ENCODE measurements at regions not wholly inside any gene's neighbourhood (a gene's known extent, or its start where the extent isn't known, plus 50 kb on each side); places are given as distances from the start of the nearest gene placed in this dataset.

DNA sequence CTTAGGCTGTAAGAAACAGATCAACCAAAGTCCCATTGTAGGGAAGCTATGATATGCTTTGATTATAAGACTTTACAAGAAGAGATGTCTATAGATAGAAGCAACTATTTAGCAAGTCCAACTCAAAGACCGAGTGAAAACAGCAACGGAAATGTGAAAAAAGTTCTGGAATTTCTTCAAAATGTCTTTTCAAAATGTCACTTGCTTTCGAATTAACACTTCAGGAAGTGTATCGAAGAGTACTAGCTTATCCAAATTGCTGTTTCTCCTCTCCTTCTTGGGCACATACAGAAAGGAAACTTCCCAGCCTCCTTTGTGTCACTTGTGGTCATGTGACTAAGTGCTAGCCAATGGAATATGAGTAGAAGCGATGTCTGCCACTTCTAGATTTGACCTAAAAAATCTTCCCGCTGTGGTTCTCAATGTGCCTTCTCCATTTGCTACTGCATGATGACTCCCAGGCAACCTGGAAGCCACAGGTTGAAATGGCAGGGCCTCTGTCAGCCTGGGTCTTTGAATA, 89.9 kb downstream of the TSEN15 start:
- no peak for DNase-seq

GRCh38 chr1:184143449-184143848, 91.9 kb downstream of the TSEN15 start:
- DNase-seq = no peak

DNA sequence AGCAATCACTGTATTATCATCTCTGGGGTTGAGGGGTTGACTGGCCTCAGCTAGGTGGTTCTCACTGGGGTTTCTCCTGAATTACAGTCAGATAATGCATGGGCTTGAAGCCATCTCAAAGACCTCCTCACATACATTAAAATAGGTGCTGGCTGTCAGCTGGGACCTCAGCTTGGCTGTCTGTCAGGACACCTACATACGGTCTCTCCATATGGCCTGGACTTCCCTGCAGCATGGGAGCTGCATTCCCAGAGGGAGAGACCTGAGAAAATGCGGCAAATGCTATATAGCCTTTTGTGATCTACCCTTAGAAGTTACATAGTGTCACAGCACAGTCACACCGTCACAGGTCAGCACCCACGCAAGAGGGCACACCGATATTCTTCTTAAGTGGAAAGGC, 93.6 kb downstream of the TSEN15 start:
- no peak for DNase-seq

DNA sequence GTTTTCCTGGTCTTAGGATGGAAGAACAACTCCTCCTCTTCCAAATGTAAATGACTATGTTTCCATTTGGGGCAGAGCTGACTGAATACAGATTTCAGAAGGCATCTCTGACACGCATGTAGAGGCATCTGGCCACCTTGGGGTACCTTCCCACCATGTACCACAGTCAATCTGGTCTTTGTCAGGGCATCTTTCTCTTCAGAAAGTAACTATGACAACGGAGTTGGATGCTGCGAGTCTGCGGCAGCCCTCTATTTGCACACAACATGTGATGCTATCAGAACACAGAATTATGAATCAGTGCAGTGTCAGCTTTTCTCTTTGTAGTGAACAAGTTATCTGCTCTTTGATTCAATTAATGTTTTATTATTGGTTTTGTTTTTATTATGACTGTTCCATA, 94.7 kb downstream of the TSEN15 start:
- DNase-seq = no peak

DNA sequence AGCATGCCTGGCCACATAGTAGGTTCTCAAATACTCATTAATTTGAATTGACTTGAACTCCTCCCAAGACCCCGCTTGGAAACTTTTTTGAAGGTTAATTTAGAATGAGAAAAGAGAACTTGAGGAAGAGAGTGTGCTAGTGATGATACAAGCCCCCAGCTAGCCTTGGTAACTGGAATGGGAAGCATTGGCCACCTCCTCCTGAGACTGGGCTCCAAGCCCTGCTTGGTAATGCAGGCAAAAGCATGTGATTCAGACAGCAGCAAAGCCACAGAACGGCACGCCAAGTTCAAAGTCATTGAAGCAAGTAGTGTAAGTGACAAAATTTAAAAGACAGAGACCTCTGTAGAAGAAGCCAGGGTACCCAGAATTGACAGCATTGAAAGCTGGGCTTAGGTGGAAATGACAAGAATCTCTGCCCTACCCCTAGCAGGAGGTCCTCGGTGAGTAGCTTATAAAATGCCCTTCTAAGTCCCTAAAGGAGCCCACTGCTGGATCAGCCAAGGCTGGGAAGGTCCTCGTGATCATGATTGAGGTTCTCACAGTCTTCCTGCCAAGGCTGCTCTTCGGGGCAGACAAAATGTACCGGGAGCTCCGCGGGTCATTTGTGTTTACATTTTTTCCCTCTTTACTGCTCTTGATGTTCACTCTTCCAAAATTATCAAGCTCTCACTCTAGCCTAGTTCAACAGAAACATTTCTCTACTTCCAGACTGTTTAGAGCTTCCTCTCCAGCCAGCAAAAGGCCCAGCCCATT, 99.4 kb downstream of the TSEN15 start:
- no peak for DNase-seq

DNA sequence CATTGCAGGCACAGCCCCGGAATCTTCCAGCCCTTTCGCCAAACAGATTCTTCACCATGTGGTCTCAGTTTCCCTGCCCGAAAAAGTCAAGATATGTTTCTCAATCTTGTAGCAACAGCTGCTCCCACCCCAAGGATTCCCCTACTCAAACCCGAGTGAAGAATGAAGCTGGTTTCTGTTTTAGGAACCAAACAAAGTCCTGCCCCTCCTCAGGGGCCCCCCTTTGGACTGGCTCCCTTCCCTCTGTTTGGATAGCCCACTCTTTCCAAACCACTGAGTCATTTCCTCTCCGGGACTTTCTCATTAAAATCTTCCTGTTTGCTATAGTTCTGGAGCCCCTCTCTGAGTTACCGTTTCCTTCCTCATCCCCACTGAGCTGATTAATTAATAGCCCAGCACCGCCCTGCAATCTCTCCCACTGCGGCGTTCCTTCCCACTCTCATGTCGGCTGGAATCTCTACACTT, 100.9 kb downstream of the TSEN15 start:
- DNase-seq = no peak

- no peak for DNase-seq
These were observed 101.4 kb downstream of the TSEN15 start for GRCh38 chr1:184152974-184153373.

- DNase-seq = no peak
These were observed 102.2 kb downstream of the TSEN15 start for GRCh38 chr1:184153731-184154130.

GRCh38 chr1:184156521-184157393, 105.2 kb downstream of the TSEN15 start:
- no peak for DNase-seq

DNA sequence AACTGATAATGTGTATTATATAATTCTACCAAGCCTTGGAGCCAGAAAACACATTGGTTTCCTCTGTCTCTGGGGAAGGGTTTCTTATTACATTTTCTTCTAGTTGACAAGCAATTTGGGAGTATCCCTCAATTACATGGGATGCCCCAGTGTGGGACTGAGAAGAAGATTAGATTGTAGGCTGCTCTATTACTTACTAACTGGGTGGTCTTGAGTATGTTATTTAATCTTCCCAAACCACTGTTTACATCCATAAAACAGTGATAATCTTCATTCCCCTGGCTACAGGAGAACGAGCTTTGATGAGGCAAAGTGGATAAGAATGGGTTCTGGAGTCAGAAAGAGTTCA, 105.8 kb downstream of the TSEN15 start:
- DNase-seq = no peak

- no peak for DNase-seq
These were observed 107.6 kb downstream of the TSEN15 start for GRCh38 chr1:184158896-184159681.

- no peak for DNase-seq
These were observed 108.7 kb downstream of the TSEN15 start for GRCh38 chr1:184160236-184160635.

DNA sequence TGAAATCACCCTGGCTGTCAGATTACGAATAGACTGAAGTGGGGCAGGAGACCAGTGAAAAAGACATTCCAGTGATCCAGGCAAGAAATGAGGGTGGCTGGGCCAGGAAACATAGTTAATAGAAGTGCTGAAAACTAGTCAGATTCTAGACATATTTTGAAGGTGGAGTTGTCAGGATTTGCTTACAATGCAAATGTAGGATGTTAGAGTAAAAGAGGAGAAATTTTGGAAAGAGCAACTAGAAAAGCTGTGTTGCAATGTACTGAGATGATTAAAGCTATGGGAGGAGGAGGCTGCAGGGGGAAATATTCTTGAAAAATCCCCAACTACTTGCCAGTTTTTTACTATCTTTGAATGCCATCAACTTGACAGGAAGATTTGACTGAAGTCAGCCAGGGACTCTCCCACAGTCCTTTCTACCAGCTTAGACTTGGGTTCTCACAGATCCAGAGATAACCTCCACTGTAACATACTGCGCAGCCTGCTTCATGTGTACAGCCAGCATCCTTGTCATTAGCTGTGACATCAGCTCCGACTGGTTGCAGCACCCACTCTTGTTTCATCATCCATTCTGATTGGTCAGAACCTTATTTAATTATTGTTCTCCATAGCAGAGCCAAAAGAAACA, 109.7 kb downstream of the TSEN15 start:
- DNase-seq = no peak

DNA sequence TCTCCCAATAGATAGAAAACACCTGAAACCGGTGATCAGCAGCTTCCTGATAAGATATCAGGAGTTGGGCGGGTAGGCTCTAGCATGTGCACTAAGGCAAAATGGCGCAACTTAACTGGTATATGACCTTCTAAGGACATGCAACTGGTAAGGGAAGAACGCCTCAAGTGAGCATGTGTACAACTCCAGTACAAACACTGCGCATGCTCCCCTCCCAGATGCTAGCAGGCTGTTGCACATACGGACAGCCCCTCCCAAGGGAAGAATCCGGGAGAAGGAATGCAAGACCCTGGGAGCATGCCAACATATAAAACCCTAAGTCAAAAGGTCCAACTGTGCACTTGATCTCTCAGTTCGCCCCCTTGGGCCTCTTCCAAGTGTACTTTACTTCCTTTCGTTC, 110.8 kb downstream of the TSEN15 start:
- no peak for DNase-seq

DNA sequence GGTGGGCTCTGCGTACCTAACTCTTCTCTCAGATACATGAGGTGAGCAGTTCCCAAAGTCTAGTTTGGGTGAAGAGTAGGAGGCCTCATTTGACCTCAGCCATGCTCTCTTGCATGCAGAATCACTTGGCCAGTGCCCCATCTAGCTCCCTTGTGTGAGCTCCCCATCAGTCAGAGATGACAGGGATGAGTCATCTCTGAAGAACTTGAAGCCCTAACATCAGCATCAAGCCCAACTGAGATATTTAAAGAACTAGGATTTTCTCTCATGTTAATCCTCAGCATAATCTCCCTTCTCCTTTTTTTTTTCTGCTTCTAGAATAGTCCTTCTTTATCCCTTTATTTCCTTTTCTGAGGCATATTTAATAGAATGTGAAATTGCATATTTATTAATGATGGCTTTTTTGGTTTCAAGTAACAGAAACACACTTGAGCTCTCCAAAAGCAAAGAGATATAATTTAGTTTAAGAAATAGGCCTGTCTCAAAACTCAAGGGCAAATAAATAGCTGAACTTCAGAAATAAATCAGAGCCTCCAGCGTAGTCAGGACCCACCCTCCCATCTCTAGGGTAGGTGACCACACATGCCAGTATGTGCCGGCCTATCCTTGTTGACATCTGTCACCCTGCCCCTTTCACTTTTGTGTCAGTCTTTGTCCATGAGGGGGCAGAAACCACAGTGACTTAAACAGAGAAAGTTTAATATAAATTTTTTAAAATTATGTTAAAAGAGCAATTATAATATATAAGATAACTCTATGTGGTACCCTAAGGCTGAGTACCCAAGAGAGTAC, 112.3 kb downstream of the TSEN15 start:
- no peak for DNase-seq

DNA sequence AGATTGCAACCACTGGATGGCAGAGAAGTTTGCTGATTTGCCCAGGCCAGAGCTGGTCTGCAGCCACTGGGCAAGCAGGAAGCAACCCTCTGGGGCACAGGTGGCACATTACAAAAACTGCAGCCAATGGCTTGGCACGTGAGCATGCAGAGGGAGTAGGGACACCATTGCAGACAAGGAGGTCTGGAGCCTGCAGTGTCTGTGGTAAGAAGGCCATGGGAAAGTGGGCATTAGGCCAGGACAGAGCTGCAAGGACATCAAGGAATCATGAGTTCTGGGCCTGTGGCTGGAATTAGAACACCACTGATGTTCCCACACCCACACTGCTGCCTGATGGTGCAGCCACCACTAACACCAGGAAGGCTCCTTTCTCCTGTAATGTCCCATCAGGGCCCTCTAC, 113.0 kb downstream of the TSEN15 start:
- DNase-seq = no peak

GRCh38 chr1:184166485-184166884, 115.0 kb downstream of the TSEN15 start:
- DNase-seq = no peak

GRCh38 chr1:184167352-184167751, 115.8 kb downstream of the TSEN15 start:
- DNase-seq = no peak

DNA sequence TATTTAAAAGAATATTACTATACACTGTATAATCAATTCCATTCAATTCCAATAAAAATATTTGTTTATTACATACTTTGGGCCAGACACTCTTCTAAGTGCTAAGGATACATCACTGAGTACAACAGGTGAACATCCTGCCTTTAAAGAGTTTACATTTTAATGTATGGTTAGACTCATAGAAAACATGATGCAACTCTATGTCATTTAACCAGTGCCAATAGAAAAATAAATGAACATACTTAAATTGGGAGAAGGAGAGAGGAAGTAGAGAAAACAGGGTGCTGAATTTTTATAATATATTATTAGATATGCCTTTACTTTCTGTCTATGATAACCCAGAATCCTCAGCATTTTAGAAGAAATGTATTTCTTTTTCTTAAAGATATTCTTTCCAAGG, 119.2 kb downstream of the TSEN15 start:
- no peak for DNase-seq

DNA sequence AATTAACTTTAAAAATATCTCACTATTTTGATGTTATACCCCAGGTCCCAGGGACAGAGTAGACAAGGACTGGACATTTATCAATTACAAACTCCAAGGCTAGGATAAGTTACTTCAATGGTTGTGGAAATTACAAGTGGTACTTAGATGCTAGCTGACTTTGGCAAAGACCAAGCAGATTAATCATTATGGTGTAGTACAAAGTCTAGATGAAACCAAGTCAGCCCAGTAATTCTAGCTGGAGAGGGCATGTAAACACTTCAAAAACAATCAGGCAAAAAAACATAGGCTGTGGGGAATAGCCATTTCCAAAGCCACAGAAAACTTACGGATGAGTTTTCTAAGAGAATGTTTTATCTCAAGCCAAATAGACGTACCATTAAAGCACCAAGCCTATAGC, 124.5 kb downstream of the TSEN15 start:
- DNase-seq = no peak

DNA sequence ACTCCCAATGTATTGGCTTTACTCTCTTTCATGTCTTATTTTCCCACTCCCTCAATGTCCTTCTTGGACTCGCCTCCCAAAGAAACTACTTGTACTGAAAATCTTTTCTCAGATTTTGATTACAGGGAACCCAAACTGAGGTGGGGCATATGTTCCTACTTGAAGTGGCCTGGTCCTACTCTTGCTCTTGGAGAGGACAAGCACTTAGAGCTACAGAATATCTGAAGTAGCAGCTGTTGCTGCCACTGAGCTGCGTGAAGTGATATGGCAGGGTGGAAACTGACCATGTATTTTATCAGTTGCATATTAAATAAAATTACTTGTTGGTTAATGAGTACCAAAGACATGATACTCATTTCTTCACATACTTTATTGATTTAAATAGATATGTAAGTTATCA, 129.5 kb downstream of the TSEN15 start:
- no peak for DNase-seq

DNA sequence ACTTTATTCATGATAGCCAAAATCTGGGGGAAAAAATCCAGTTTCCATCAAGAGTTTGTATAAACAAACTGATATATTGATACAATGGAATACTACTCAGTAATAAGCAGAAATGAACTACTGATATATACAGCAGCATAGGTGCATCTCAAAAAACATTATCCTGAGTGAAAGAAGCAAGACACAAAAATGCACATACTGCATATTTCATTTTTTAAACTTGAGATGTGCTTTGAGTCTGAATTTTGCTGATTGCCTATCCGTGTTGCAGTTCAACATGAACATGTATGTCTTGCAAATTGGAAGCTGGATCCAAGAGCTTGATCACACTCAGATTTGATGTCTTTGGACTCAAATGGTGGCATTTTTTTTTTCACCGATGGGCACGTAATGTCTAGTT, 132.4 kb downstream of the TSEN15 start:
- DNase-seq = no peak

Measured in stimulated activated naive CD4-positive, alpha-beta T cell (primary cell).